Neural cell (in vitro differentiated cells): ENCODE measurements at regions not wholly inside any gene's neighbourhood (a gene's known extent, or its start where the extent isn't known, plus 50 kb on each side); places are given as distances from the start of the nearest gene placed in this dataset.

Experiments
- H2AFZ ChIP-seq: fragments of 200-600, 300-800 bp; sonication (generic), shearing (Covaris generic); 2 replicates; pipeline ENCODE4 v1.6.0; 2014; ENCODE audit warnings: low read depth, mild to moderate bottlenecking, antibody characterized with exemption, low read length, moderate library complexity
- H3F3A ChIP-seq: fragments of 200-600 bp; shearing (Covaris generic); 2 replicates; pipeline ENCODE4 v1.6.1; 2016; ENCODE audit warnings: mild to moderate bottlenecking, moderate library complexity, mixed read lengths, antibody characterized with exemption, low read length; ENCODE audit not compliant: insufficient read depth, poor library complexity, severe bottlenecking
- H3K27ac ChIP-seq: fragments of 200-600, 300-800 bp; sonication (generic), shearing (Covaris generic); 2 replicates; pipeline ENCODE4 v1.5.1; 2014; ENCODE audit warnings: mild to moderate bottlenecking, low read length, moderate library complexity
- H3K27me3 ChIP-seq: fragments of 300-800, 200-600 bp; sonication (generic), shearing (Covaris generic); 2 replicates; pipeline ENCODE4 v1.6.0; 2014; ENCODE audit warnings: mild to moderate bottlenecking, low read depth, low read length, moderate library complexity; ENCODE audit not compliant: insufficient read depth
- H3K36me3 ChIP-seq: fragments of 300-800, 200-600 bp; sonication (generic), shearing (Covaris generic); 2 replicates; pipeline ENCODE4 v1.5.1; 2014; ENCODE audit warnings: mild to moderate bottlenecking, antibody characterized with exemption, low read length, moderate library complexity; ENCODE audit not compliant: insufficient read depth
- H3K4me2 ChIP-seq: fragments of 300-800, 200-600 bp; sonication (generic), shearing (Covaris generic); 2 replicates; pipeline ENCODE4 v1.6.0; 2014; ENCODE audit warnings: mild to moderate bottlenecking, low read length
- H3K4me3 ChIP-seq: fragments of 300-800, 200-600 bp; sonication (generic), shearing (Covaris generic); 2 replicates; pipeline ENCODE4 v1.5.1; 2014; ENCODE audit warnings: mild to moderate bottlenecking, low read length, moderate library complexity
- H3K79me2 ChIP-seq: fragments of 200-600 bp; shearing (Covaris generic); replicated peaks from 2 replicates; pipeline ENCODE4 v1.6.0; 2014; ENCODE audit warnings: mild to moderate bottlenecking, low read length, moderate library complexity; ENCODE audit not compliant: insufficient read depth
- H3K9ac ChIP-seq: fragments of 300-800, 200-600 bp; sonication (generic), shearing (Covaris generic); 2 replicates; pipeline ENCODE4 v1.6.1; 2016; ENCODE audit warnings: mild to moderate bottlenecking, low read length, mixed read lengths
- H3K9me2 ChIP-seq: fragments of 200-600 bp; shearing (Covaris generic); 2 replicates; pipeline ENCODE4 v1.6.1; 2016; ENCODE audit warnings: mild to moderate bottlenecking, low read length, mixed read lengths; ENCODE audit not compliant: insufficient read depth
- H3K9me3 ChIP-seq: fragments of 200-600, 300-800 bp; sonication (generic), shearing (Covaris generic); 2 replicates; pipeline ENCODE4 v1.6.1; 2016; ENCODE audit warnings: mild to moderate bottlenecking, mixed run types, low read length, moderate library complexity, mixed read lengths
- H4K20me1 ChIP-seq: fragments of 200-600 bp; shearing (Covaris generic); 2 replicates; pipeline ENCODE4 v1.6.1; 2016; ENCODE audit warnings: mild to moderate bottlenecking, mixed run types; ENCODE audit not compliant: insufficient read depth
- CTCF ChIP-seq: fragments of 450-650 bp; IDR thresholded peaks from 2 replicates; pipeline ENCODE4 v1.5.1; 2014; ENCODE audit warnings: antibody characterized with exemption, mild to moderate bottlenecking, moderate library complexity; ENCODE audit not compliant: poor library complexity, severe bottlenecking
- EP300 ChIP-seq: fragments of 450-650 bp; conservative IDR thresholded peaks from 2 replicates; pipeline ENCODE4 v1.6.1; 2014; ENCODE audit warnings: antibody characterized with exemption, mild to moderate bottlenecking, moderate library complexity; ENCODE audit not compliant: poor library complexity, severe bottlenecking
- EZH2 ChIP-seq: fragments of 200-600, 300-800 bp; shearing (Covaris generic), sonication (generic); IDR thresholded peaks from 2 replicates; pipeline ENCODE4 v1.6.1; 2014; ENCODE audit warnings: antibody characterized with exemption, low read length, borderline replicate concordance, mild to moderate bottlenecking; ENCODE audit not compliant: insufficient read depth, poor library complexity, severe bottlenecking
- MXI1 ChIP-seq: fragments of 450-650 bp; conservative IDR thresholded peaks from 2 replicates; pipeline ENCODE4 v1.6.1; 2014; ENCODE audit warnings: antibody characterized with exemption, mild to moderate bottlenecking; ENCODE audit not compliant: poor library complexity, severe bottlenecking
- POLR2AphosphoS5 ChIP-seq: IDR thresholded peaks from 2 replicates; pipeline ENCODE4 v1.6.1; 2012
- RAD21 ChIP-seq: fragments of 450-650 bp; conservative IDR thresholded peaks from 2 replicates; pipeline ENCODE4 v1.6.1; 2014; ENCODE audit warnings: antibody characterized with exemption, mild to moderate bottlenecking, moderate library complexity
- REST ChIP-seq: IDR thresholded peaks from 2 replicates; pipeline ENCODE4 v1.6.1; 2012; ENCODE audit warnings: borderline replicate concordance
- SMC3 ChIP-seq: fragments of 450-650 bp; conservative IDR thresholded peaks from 2 replicates; pipeline ENCODE4 v1.6.1; 2014; ENCODE audit warnings: antibody characterized with exemption, mild to moderate bottlenecking, moderate library complexity; ENCODE audit not compliant: poor library complexity
- TAF1 ChIP-seq: IDR thresholded peaks from 2 replicates; pipeline ENCODE4 v1.6.1; 2012; ENCODE audit warnings: low read depth

DNA sequence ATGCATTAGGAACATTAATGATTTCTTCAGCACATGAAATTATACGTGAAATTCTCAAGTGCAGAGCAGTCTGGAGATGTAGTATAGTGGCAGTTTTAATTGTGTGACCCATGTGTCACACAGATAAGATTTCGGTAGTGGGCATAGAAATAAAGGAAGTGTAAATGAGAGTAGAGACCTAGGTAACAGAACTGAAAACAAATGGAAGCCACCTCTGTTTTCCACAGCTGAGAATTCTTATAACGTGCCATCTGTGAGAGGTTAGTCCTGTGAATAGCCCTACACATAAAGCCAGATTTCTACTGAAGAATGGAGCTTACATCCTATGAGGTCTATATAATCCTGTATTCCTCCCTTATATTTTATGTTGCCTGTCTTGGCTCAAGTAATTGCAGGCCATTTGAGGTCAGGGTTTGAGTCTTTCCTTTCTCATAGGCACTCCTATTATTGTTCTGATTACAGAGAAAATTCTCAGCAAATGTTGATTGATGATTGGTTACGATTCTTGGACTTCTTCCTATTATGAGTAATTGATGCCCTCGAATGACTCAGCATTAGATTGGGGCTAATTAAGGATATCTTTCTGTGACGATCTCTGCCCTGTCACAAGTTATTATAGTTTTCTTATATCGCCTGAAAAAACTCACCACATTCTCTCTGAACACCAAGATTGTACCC lies 258.2 kb downstream of the KIF20B start:
- Histone ChIP-seq H3K9ac (no peak overlapping the region), H3K9me2 (no peaks in the 10 kb centered on the region), H3K79me2 (no peaks in the 10 kb centered on the region), H3K4me3 (no peak overlapping the region), H3K27ac (no peak overlapping the region), H2AFZ (no peak overlapping the region), H4K20me1 (no peaks in the 10 kb centered on the region), H3K4me2 (no peak overlapping the region), H3K27me3 (no peaks in the 10 kb centered on the region), H3K9me3 (no peaks in the 10 kb centered on the region), H3F3A (no peaks in the 10 kb centered on the region), H3K36me3 (no peaks in the 10 kb centered on the region)
- TF ChIP-seq EP300 (no peak), CTCF (no peak)

DNA sequence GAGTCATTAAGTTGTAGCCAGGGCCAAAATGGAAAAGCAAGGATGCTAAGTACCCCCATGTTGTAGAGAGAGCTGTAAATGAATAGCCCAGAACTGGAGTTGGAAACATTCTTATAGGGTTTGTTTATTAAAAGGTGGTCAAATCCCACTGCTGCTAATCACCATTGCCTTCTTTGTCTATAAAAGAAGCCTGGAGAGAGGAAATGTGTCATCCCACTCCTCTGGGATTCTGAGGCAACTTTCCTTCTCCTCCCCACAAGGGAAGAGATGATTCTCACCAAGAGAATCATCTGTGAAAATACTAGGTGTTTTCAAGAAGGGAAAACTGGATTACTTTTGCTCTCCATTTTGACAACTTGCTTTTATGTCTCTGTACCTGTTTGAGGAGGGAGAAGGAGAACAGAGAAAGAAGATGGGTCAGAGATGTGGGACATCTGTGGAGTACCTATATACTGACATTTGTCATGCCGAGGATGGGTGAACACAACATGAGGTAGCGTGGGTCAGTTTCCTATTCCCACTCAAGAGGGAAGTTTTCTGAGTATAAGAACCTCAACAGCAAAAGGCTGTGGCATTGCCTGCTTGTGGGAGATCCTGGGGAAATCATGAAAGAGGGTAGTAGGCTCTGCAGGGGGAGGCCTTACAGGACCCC lies 262.2 kb downstream of the KIF20B start:
- no peak overlapping the region for H3K4me2 ChIP-seq
- no peaks in the 10 kb centered on the region for H4K20me1 ChIP-seq
- H3K9me3 ChIP-seq = no peaks in the 10 kb centered on the region
- H3F3A ChIP-seq = no peaks in the 10 kb centered on the region
- no peak overlapping the region for H3K9ac ChIP-seq
- H3K27me3 ChIP-seq = no peaks in the 10 kb centered on the region
- no peak overlapping the region for H2AFZ ChIP-seq
- H3K36me3 ChIP-seq = no peaks in the 10 kb centered on the region
- H3K9me2 ChIP-seq = no peaks in the 10 kb centered on the region
- H3K79me2 ChIP-seq = no peaks in the 10 kb centered on the region
- H3K4me3 ChIP-seq = no peak overlapping the region
- no peak for TF ChIP-seq MXI1
- no peak for TF ChIP-seq EP300
- TF ChIP-seq SMC3 = no peak
- no peak for TF ChIP-seq EZH2
- no peak for TF ChIP-seq TAF1
- no peak for TF ChIP-seq RAD21
- TF ChIP-seq REST = no peak
- TF ChIP-seq POLR2AphosphoS5 = no peak
- TF ChIP-seq CTCF = no peak
- H3K27ac ChIP-seq = no peak overlapping the region
